Loucy (cell line): ENCODE measurements at regions not wholly inside any gene's neighbourhood (a gene's known extent, or its start where the extent isn't known, plus 50 kb on each side); places are given as distances from the start of the nearest gene placed in this dataset.

Source experiments
- H2AFZ ChIP-seq: fragments of 200-600 bp; sonication (generic); 2 replicates; pipeline ENCODE4 v1.6.0; 2016; ENCODE audit warnings: antibody characterized with exemption, mild to moderate bottlenecking, low read length, moderate library complexity
- H3F3A ChIP-seq: fragments of 200-600 bp; 2 replicates; pipeline ENCODE4 v1.6.0; 2016; ENCODE audit warnings: antibody characterized with exemption, low read depth, mild to moderate bottlenecking
- H3K27me3 ChIP-seq: fragments of 200-600 bp; sonication (generic); 2 replicates; pipeline ENCODE4 v1.6.1; 2014; ENCODE audit warnings: low read length, mild to moderate bottlenecking; ENCODE audit not compliant: insufficient read depth, poor library complexity, severe bottlenecking
- H3K36me3 ChIP-seq: fragments of 200-600 bp; sonication (generic); 2 replicates; pipeline ENCODE4 v1.6.1; 2016; ENCODE audit warnings: low read length; ENCODE audit not compliant: insufficient read depth
- H3K4me1 ChIP-seq: fragments of 200-600 bp; sonication (generic); 2 replicates; pipeline ENCODE4 v1.5.1; 2014; ENCODE audit warnings: low read length, mild to moderate bottlenecking; ENCODE audit not compliant: insufficient read depth, poor library complexity, severe bottlenecking
- H3K4me2 ChIP-seq: fragments of 200-600 bp; sonication (generic); 2 replicates; pipeline ENCODE4 v1.6.0; 2014; ENCODE audit warnings: antibody characterized with exemption, low read length, low read depth, mild to moderate bottlenecking; ENCODE audit not compliant: poor library complexity, severe bottlenecking
- H3K4me3 ChIP-seq: fragments of 200-600 bp; sonication (generic); 2 replicates; pipeline ENCODE4 v1.5.1; 2014; ENCODE audit warnings: low read length, mild to moderate bottlenecking, mixed read lengths; ENCODE audit not compliant: poor library complexity, severe bottlenecking
- H3K79me2 ChIP-seq: fragments of 200-600 bp; sonication (generic); 2 replicates; pipeline ENCODE4 v1.6.1; 2014; ENCODE audit warnings: low read length; ENCODE audit not compliant: insufficient read depth
- H3K9ac ChIP-seq: fragments of 200-600 bp; sonication (generic); 2 replicates; pipeline ENCODE4 v1.6.0; 2014; ENCODE audit warnings: mild to moderate bottlenecking, low read depth, low read length, moderate library complexity; ENCODE audit not compliant: poor library complexity, severe bottlenecking
- H3K9me2 ChIP-seq: fragments of 200-600 bp; sonication (generic); replicated peaks from 2 replicates; pipeline ENCODE4 v1.6.1; 2016; ENCODE audit warnings: low read depth, low read length, mixed read lengths
- H3K9me3 ChIP-seq: fragments of 200-600 bp; sonication (generic); 2 replicates; pipeline ENCODE4 v1.6.1; 2014; ENCODE audit warnings: mild to moderate bottlenecking, antibody characterized with exemption, low read length, low read depth; ENCODE audit not compliant: insufficient read depth
- H4K20me1 ChIP-seq: fragments of 200-600 bp; sonication (generic); 2 replicates; pipeline ENCODE4 v1.6.0; 2014; ENCODE audit warnings: antibody characterized with exemption, low read length, mild to moderate bottlenecking; ENCODE audit not compliant: insufficient read depth, poor library complexity, severe bottlenecking
- CTCF ChIP-seq: fragments of 200-600 bp; sonication (generic); conservative IDR thresholded peaks from 2 replicates; pipeline ENCODE4 v1.5.1; 2014; ENCODE audit warnings: mild to moderate bottlenecking, antibody characterized with exemption, low read length
- EZH2phosphoT487 ChIP-seq: fragments of 200-600 bp; IDR thresholded peaks from 2 replicates; pipeline ENCODE4 v1.6.1; 2018; ENCODE audit warnings: antibody characterized with exemption, mild to moderate bottlenecking, moderate library complexity, borderline replicate concordance

- TF ChIP-seq EZH2phosphoT487 (no peak), CTCF (no peak)
- Histone ChIP-seq H3F3A (no peaks in the 10 kb centered on the region), H4K20me1 (no peaks in the 10 kb centered on the region)
Observed at GRCh38 chr20:40770564-40771307, 81.7 kb upstream of the MAFB start.

GRCh38 chr20:40771308-40771610, 82.2 kb upstream of the MAFB start:
- Histone ChIP-seq H3K4me3 (no peak overlapping the region), H3K27me3 (no peaks in the 10 kb centered on the region), H3K9ac (no peak overlapping the region), H3K9me3 (no peaks in the 10 kb centered on the region), H3K4me2 (no peak overlapping the region), H3K9me2 (no peaks in the 10 kb centered on the region), H3K36me3 (no peaks in the 10 kb centered on the region), H3F3A (no peaks in the 10 kb centered on the region), H2AFZ (no peak overlapping the region), H3K4me1 (peaks cover 1% of the 10 kb centered on the region), H4K20me1 (no peaks in the 10 kb centered on the region), H3K79me2 (no peaks in the 10 kb centered on the region)
- no peak for TF ChIP-seq CTCF
- TF ChIP-seq EZH2phosphoT487 = no peak

More at GRCh38 chr20:40770564-40771307, 81.7 kb upstream of the MAFB start:
- Histone ChIP-seq H3K27me3 (no peaks in the 10 kb centered on the region), H3K9me3 (no peaks in the 10 kb centered on the region), H3K9ac (no peak overlapping the region), H3K4me2 (no peak overlapping the region), H3K4me3 (no peak overlapping the region), H3K4me1 (peaks cover 6% of the 10 kb centered on the region), H3K36me3 (no peaks in the 10 kb centered on the region), H2AFZ (no peak overlapping the region), H3K9me2 (no peaks in the 10 kb centered on the region), H3K79me2 (no peaks in the 10 kb centered on the region)

GRCh38 chr20:40771848-40772511, 82.9 kb upstream of the MAFB start:
- Histone ChIP-seq H2AFZ (no peak overlapping the region), H3K27me3 (no peaks in the 10 kb centered on the region), H3K79me2 (no peaks in the 10 kb centered on the region), H3K4me1 (no peaks in the 10 kb centered on the region), H4K20me1 (no peaks in the 10 kb centered on the region), H3K9me3 (no peaks in the 10 kb centered on the region), H3K4me2 (no peak overlapping the region), H3F3A (no peaks in the 10 kb centered on the region), H3K36me3 (no peaks in the 10 kb centered on the region), H3K9me2 (no peaks in the 10 kb centered on the region), H3K9ac (no peak overlapping the region), H3K4me3 (no peak overlapping the region)
- no peak for TF ChIP-seq CTCF
- TF ChIP-seq EZH2phosphoT487 = no peak
